HG03469 (cell line): ENCODE measurements at regions not wholly inside any gene's neighbourhood (a gene's known extent, or its start where the extent isn't known, plus 50 kb on each side); places are given as distances from the start of the nearest gene placed in this dataset.

Source experiments
- ATAC-seq: cut with Tn5 transposase; IDR thresholded peaks from one replicate; pipeline ENCODE4 v1.9.1; 2021; ENCODE audit warnings: mild to moderate bottlenecking, moderate library complexity, moderate number of reproducible peaks; ENCODE audit not compliant: unreplicated experiment

GRCh38 chr7:41029072-41029499 lies 673.8 kb downstream of the INHBA start:
- ATAC-seq, result no peak

DNA sequence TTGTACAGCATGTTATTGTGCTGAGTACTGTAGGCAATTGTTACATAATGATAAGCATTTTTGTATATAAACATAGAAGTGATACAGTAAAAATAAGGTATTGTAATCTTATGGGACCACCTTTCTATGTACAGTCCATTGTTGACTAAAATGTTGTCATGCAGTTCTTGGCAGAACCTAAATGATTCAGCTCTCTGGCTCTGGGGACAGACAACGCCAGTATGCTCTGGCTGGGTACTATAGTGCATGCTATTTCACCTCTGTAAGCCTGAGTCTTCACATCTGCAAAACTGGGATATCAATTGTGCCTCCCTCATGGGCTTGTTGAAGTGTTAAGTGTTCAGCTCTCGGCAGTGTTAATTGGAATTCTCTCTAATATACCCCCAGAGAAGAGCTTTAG lies 674.3 kb downstream of the INHBA start:
- no peak for ATAC-seq

- ATAC-seq, result no peak
Observed at GRCh38 chr7:41027428-41028115, 675.3 kb downstream of the INHBA start.

DNA sequence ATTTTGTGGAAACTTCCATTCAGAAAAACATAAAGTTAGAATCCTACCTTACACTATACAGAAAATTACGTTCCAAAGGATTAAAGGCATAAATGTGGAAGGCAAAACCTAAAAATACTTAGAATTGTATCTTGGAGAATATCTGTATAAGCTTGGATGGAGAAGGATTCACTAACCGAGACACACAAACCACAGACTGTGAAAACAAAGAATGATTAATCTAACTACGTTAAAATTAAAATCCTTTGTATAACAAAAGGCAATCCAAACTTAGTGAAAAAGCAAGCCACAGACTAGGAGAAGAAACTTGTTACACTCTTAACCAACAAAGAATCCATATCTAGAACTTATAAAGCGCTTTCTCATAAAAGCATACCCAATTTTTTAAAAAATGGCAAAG lies 678.8 kb downstream of the INHBA start:
- no peak for ATAC-seq

DNA sequence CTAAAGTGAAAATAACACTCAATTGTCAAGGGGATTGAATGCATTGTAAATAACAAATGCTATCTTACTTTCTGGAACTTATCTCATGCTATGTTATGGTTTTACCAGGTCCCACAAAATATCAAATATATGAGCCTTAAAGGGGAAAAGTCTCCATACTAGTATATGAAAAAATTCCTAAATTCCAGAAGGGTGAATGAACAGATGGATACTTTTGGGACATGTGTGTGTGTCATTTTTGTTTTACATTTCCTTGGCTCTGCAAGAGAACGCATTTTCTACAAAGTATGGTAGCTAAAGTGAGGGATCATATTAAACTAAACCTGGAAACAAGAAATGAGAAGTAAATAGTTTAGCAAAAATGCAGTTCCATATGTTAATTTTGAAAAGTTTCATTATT lies 682.8 kb downstream of the INHBA start:
- ATAC-seq, result no peak

DNA sequence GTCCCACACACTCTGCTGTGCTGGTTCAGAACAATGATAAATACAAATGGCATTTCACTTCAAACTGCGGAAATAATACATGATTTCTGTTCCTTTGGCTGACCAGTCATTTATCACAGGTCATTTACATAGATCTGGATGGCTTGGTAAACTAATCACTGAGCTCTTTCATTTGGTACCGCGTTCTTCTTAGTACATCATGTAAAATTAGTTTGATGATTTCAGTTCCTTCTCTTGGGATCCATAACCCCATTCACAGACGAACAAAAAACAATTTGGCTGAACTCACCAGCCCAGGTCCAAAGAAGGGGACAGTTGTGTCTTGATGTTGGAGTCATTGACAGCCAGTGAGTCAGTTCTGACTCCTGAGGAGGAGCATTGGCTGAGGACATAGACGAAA lies 689.8 kb downstream of the INHBA start:
- no peak for ATAC-seq

DNA sequence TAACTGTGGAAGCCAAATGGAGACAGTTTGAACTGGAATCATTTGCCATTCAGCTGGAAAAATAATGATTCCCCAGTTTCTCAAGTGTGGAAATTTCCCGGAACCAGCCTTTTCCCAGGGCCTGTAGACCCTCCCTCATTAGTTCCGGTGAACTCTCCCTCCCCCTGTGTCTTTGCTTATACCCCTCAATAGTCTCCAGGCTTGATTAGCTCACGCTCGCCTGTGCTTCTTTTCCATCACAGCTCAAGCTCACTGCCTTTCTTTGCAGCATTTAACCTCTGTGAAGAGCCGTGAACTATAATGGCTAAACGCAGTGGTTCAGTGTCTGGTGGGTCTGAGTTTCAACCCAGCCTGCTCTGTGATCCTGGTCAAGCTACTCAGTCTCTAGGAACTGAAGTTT lies 690.8 kb downstream of the INHBA start:
- no peak for ATAC-seq

DNA sequence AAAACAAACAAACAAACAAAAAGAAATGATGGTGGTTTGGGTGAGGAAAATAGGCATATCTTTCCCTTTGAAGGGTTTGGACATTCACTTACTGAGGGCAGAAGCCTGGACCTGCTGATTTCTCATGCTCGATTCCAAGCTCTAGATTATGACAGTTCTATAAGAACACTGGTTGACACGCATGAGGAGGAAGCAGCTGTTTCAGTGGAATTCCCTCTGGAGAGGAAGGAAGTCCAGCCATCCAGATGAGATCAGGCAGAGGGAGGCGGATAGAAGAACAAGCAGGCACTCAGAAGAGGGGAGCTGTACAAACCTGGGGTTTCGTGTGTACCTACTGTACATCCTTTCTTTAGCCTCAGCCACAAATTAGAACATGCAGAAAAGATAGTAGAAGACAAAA lies 691.9 kb downstream of the INHBA start:
- ATAC-seq, result no peak

DNA sequence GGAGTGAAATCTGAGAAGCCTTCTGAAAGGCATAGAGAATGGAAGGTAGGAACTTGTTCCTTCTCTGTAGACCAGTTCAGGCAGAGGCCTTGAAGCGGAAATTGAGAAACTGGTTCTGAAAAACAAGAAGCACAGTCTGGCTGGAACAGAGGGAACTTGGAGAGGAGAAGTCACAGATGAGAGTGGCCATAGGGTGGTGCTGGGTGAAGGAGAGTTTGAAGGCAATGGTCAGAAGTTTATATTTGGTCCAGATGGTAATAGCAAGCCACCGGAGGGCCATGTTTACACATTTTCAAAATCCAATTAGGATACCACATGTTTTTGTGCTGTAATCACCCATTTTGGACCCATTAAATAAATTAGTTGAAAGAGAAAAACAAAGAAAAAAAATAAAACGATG lies 692.5 kb downstream of the INHBA start:
- ATAC-seq, result no peak

DNA sequence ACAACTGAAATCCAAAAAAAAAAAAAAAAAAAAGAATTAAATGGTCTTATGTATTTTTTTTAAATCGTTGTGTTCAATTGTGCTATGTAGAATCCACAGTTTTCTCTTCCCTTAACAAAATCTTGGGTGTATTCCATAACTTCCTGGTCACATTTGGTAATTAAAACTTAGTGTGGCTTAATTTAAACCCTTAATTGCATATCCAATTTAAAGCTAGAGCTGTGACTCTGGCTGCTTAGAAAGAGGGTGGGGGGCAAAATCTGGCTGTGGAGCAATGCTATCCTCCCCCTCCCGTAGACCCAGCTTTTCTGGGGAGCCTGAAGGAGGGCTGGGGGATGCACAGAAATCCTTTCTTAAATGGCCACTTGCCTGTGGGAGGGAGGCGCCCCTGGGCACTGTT lies 695.1 kb downstream of the INHBA start:
- no peak for ATAC-seq

DNA sequence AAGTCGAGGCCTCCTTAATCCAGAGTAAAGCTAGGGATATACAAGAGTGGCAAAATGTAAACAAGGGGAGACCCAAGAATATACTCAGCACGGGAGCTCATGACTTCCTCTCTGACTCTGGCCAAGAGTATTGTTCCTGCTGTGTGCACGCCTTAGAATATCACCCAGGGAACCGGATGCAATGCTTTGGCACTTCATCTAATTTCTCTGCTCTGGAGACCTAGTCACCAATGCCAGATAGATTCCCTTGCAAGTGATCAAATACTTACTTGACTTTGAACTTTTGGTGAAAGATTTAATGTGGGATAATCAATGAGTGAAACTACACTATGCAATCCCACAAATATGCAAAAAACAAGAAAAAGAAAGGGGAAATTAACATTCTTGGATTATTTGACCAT lies 695.5 kb downstream of the INHBA start:
- ATAC-seq, result no peak

DNA sequence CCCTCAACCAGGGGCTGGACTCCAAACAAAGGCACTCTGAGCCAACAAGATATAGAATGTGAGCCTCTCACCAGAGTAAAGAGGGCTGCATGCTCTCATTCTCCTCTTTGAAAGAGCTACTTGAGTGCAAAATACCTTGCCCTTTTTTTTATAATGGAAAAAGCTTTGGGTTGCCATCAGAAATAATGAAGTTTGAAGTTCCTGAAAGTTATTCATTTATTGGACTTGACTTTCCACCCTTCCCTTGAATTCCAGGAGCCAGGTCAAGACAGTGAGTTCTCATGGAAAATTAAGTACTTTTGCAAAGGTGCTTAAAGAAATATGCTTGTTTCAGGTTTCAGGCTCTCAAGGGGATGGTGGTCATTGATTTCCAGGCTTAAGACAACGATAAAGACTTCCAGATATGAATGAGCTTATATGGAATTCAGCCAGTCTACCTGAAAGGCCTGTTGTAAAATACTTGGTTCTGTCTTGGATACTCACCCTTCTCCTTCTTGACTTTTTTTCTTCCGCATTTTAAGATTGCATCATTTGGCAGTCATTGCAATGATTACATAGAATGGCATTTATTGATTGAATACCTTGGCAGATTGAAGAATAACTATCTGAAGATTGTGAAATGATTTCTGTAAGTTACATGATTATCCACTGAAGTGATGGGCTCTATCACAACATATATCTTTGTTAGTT lies 696.4 kb downstream of the INHBA start:
- ATAC-seq, result no peak

GRCh38 chr7:41005374-41005901 lies 697.5 kb downstream of the INHBA start:
- ATAC-seq, result no peak

DNA sequence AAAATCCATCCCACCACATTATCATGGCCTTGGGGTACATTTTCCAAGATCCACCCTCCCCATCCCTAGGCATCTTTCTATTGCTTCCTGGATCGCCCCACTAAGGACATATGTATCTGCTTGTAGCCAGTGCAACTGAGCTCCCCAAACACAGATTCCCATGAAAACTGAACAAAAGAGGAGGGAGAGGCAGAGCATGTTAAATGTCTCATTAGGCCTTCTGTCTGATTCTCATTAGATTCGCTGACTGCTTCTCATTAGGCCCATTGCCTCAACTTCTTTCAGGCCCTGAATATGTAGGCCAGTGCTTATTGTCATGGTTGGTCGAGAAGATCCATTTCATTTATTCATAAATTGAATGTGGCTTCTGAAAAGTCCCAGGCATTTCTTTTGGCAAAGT lies 698.9 kb downstream of the INHBA start:
- no peak for ATAC-seq

- no peak for ATAC-seq
Observed at GRCh38 chr7:41003611-41003940, 699.3 kb downstream of the INHBA start.

DNA sequence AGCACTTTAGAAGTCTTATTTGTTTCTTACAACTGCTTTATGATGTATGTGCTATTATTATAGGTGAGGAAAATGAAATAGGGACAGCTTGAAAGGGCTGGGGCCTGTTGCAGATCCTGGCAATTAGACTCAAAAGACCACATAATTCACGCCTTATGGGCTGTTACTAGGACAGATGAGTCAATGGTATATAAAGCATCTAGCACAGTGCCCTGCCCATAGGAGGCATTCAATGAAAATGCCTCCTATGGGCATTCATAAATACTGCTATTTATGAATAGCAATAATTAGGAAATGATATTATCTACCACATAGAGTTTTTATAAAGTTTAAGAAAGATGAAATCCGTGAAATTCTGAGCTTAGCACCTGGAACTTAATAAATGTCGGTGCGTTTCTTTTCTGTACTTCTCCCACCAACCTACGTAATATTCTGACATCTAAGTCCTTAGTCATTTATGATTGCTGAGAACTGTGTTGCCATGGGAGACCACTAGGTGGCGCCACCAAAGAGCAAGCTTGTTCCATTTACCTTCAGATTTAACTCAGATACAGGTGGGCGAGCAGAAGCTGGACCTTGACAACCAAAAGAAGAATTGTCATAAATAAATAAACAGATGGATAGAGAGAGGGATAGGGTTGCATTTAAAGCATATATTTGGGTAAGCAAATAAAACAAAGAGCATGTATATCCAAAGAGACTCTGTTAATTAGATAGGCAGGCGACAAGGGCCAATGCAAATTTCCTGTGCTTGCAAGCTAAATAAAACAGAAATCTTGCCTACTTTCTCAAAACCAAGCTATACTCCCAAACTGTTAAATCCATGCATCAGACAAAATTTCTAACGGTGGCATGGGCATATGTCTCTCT lies 699.9 kb downstream of the INHBA start:
- peak; percentile 46 for ATAC-seq

DNA sequence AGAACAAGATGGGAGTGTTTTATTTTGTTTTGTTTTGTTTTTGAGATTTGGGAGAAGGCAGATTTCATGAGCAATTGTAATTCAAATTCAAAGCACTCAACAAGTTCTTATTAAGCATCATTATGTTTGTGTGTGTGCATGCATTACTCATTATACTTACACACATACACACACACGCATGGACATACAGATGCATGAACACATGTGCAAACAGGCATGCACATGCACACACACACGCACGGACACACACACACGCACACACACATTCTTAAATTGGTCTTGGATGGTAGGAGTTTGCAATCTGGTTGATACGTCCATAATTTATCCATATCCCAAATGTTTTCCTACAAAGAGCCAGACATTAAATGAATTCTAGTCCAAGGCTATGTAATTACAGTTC lies 702.8 kb downstream of the INHBA start:
- no peak for ATAC-seq

GRCh38 chr7:40996233-40996677 lies 706.6 kb downstream of the INHBA start:
- no peak for ATAC-seq

GRCh38 chr7:40990841-40991240 lies 712.0 kb downstream of the INHBA start:
- ATAC-seq, result no peak

GRCh38 chr7:40987571-40987970 lies 715.3 kb downstream of the INHBA start:
- no peak for ATAC-seq

GRCh38 chr7:40986351-40986873 lies 716.5 kb downstream of the INHBA start:
- ATAC-seq, result no peak
